ENCODE measurements at regions not wholly inside any gene's neighbourhood (a gene's known extent, or its start where the extent isn't known, plus 50 kb on each side); places are given as distances from the start of the nearest gene placed in this dataset.
"Not testable (repeated sequence)": the region's sequence is repeated elsewhere in the genome, so short reads cannot be mapped to it uniquely, and the experiment has no call there.

GRCh38 chr21:23809573-23809972 is 1797.7 kb downstream of the MRPL39 start:
- no peak for DNase-seq

- not testable (repeated sequence) for DNase-seq
Measured at GRCh38 chr21:23806966-23807548, 1800.2 kb downstream of the MRPL39 start.

- DNase-seq = no peak
Measured at GRCh38 chr21:23804866-23805265, 1802.4 kb downstream of the MRPL39 start.

- DNase-seq = no peak
Measured at GRCh38 chr21:23801292-23801691, 1806.0 kb downstream of the MRPL39 start.

- DNase-seq = no peak
Measured at GRCh38 chr21:23799376-23799775, 1807.9 kb downstream of the MRPL39 start.

GRCh38 chr21:23792300-23792699 is 1815.0 kb downstream of the MRPL39 start:
- DNase-seq = no peak

- no peak for DNase-seq
Measured at GRCh38 chr21:23789864-23790263, 1817.4 kb downstream of the MRPL39 start.

GRCh38 chr21:23780326-23780725 is 1827.0 kb downstream of the MRPL39 start:
- peak in 1 of 3 experiments; percentile 15 for DNase-seq

- no peak for DNase-seq
Measured at GRCh38 chr21:23743821-23744220, 1863.5 kb downstream of the MRPL39 start.

- DNase-seq = no peak
Measured at GRCh38 chr21:23740463-23740862, 1866.8 kb downstream of the MRPL39 start.

- no peak for DNase-seq
Measured at GRCh38 chr21:23732776-23733175, 1874.5 kb downstream of the MRPL39 start.

- DNase-seq = peak in 1 of 3 experiments; percentile 13
Measured at GRCh38 chr21:23729331-23729730, 1878.0 kb downstream of the MRPL39 start.

GRCh38 chr21:23725576-23725975 is 1881.7 kb downstream of the MRPL39 start:
- no peak for DNase-seq

GRCh38 chr21:23718446-23719285 is 1888.6 kb downstream of the MRPL39 start:
- DNase-seq = no peak

- DNase-seq = no peak
Measured at GRCh38 chr21:23712166-23712565, 1895.1 kb downstream of the MRPL39 start.

GRCh38 chr21:23706431-23706830 is 1900.8 kb downstream of the MRPL39 start:
- DNase-seq = no peak

GRCh38 chr21:23699402-23699801 is 1907.9 kb downstream of the MRPL39 start:
- DNase-seq = no peak

- DNase-seq = no peak
Measured at GRCh38 chr21:23698619-23699018, 1908.7 kb downstream of the MRPL39 start.

GRCh38 chr21:23695443-23695842 is 1911.8 kb downstream of the MRPL39 start:
- DNase-seq = peak in 1 of 3 experiments; percentile 23

GRCh38 chr21:23694390-23694789 is 1912.9 kb downstream of the MRPL39 start:
- DNase-seq = peak in 1 of 3 experiments; percentile 59

GRCh38 chr21:23690316-23690715 is 1917.0 kb downstream of the MRPL39 start:
- peak in 1 of 3 experiments; percentile 51 for DNase-seq

GRCh38 chr21:23686737-23687523 is 1920.4 kb downstream of the MRPL39 start:
- DNase-seq = no peak

GRCh38 chr21:23684431-23684830 is 1922.8 kb downstream of the MRPL39 start:
- no peak for DNase-seq

All from NCI-H1417 (cell line).